ENCODE measurements at regions not wholly inside any gene's neighbourhood (a gene's known extent, or its start where the extent isn't known, plus 50 kb on each side); places are given as distances from the start of the nearest gene placed in this dataset.

- TF ChIP-seq, protein P1, sequence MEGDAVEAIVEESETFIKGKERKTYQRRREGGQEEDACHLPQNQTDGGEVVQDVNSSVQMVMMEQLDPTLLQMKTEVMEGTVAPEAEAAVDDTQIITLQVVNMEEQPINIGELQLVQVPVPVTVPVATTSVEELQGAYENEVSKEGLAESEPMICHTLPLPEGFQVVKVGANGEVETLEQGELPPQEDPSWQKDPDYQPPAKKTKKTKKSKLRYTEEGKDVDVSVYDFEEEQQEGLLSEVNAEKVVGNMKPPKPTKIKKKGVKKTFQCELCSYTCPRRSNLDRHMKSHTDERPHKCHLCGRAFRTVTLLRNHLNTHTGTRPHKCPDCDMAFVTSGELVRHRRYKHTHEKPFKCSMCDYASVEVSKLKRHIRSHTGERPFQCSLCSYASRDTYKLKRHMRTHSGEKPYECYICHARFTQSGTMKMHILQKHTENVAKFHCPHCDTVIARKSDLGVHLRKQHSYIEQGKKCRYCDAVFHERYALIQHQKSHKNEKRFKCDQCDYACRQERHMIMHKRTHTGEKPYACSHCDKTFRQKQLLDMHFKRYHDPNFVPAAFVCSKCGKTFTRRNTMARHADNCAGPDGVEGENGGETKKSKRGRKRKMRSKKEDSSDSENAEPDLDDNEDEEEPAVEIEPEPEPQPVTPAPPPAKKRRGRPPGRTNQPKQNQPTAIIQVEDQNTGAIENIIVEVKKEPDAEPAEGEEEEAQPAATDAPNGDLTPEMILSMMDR (IDR thresholded peaks at IDR 0.05; ENCODE audit: insufficient read depth, low read length, missing control alignments) = no peak
Observed at GRCh38 chr12:82529101-82529500, 157.6 kb upstream of the TMTC2 start.

GRCh38 chr12:82529954-82530353, 156.8 kb upstream of the TMTC2 start:
- CTCF ChIA-PET = interaction anchor here (2.0 to 3.4 kb wide), 2 partner anchors 12 to 1974 kb away, joined by 8 to 21 read pairs; no protein-coding TSS in a partner anchor

More at GRCh38 chr12:82529101-82529500, 157.6 kb upstream of the TMTC2 start:
- no peak for DNase-seq (ENCODE audit: low read depth, low spot score)
- H3K4me3 ChIP-seq (ENCODE audit: low read depth, low read length) = no peak overlapping the region
- CTCF ChIA-PET = interaction anchor here (2.0 to 3.4 kb wide), 2 partner anchors 11 to 1975 kb away, joined by 8 to 21 read pairs; no protein-coding TSS in a partner anchor
- POLR2A ChIA-PET = no interaction called here

GRCh38 chr12:82530394-82530793, 156.3 kb upstream of the TMTC2 start:
- H3K4me3 ChIP-seq (ENCODE audit: low read depth, low read length) = no peak overlapping the region
- TF ChIP-seq, protein P1 (IDR thresholded peaks at IDR 0.05; ENCODE audit: insufficient read depth, low read length, missing control alignments) = no peak
- POLR2A ChIA-PET = no interaction called here
- no peak for DNase-seq (ENCODE audit: low read depth, low spot score)
- CTCF ChIA-PET = no interaction called here

More at GRCh38 chr12:82529954-82530353, 156.8 kb upstream of the TMTC2 start:
- POLR2A ChIA-PET = no interaction called here
- DNase-seq (ENCODE audit: low read depth, low spot score) = no peak
- H3K4me3 ChIP-seq (ENCODE audit: low read depth, low read length) = no peak overlapping the region
- TF ChIP-seq, protein P1 (IDR thresholded peaks at IDR 0.05; ENCODE audit: insufficient read depth, low read length, missing control alignments) = no peak

DNA sequence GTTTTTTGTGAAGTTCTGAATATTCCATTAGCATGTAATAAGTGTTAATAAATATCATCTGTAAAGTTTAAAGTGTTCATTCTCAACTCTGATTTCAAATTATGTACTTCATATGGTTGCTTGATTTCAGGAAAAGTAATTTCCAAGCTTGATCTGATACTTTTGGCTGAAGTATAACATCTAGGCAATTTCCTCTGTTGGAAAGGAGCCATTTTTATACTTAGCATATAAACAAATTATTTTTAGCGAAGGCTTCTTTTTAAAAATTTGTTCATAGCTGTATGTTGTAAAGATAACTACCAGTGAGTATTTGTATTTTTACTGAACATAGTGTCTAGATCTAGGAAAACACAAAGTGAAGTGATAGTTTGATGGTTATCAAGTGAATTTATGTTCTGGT, 153.4 kb upstream of the TMTC2 start:
- DNase-seq (ENCODE audit: low read depth, low spot score) = no peak
- H3K4me3 ChIP-seq (ENCODE audit: low read depth, low read length) = no peak overlapping the region
- TF ChIP-seq, protein P1 (IDR thresholded peaks at IDR 0.05; ENCODE audit: insufficient read depth, low read length, missing control alignments) = no peak
- ChIA-PET CTCF (no interaction called here), POLR2A (no interaction called here)

GRCh38 chr12:82537436-82537835, 149.3 kb upstream of the TMTC2 start:
- DNase-seq (ENCODE audit: low read depth, low spot score) = no peak

DNA sequence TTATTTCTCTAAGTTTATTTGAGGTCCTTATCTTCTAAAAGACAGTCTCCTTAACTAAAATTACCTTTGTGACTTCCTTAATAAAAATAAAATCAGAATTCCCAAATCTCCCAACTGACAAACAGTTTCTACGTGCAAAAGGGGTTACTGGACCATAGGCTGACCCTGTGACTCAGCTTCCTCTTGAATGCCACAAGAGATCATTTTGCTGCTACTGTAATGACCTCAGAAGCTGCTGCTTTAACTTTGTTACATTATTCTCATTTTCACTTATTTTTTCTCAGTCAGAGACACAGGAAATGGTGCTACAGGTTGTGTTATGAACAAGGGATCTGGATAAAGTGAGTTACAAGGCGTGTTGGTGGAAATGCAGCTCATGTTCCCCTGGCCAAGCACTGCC, 132.2 kb upstream of the TMTC2 start:
- H3K4me3 ChIP-seq (ENCODE audit: low read depth, low read length) = no peak overlapping the region
- DNase-seq (ENCODE audit: low read depth, low spot score) = no peak
- ChIA-PET CTCF (no interaction called here), POLR2A (no interaction called here)
- TF ChIP-seq, protein P1 (IDR thresholded peaks at IDR 0.05; ENCODE audit: insufficient read depth, low read length, missing control alignments) = no peak

More at GRCh38 chr12:82537436-82537835, 149.3 kb upstream of the TMTC2 start:
- ChIA-PET CTCF (interaction anchor here (1.1 kb wide), 1 partner anchor 10 kb away, joined by 4 read pairs; no protein-coding TSS in a partner anchor), POLR2A (no interaction called here)
- TF ChIP-seq, protein P1 (IDR thresholded peaks at IDR 0.05; ENCODE audit: insufficient read depth, low read length, missing control alignments) = no peak
- H3K4me3 ChIP-seq (ENCODE audit: low read depth, low read length) = no peak overlapping the region
